CD4-positive, alpha-beta T cell (primary cell): ENCODE measurements at regions not wholly inside any gene's neighbourhood (a gene's known extent, or its start where the extent isn't known, plus 50 kb on each side); places are given as distances from the start of the nearest gene placed in this dataset.

Experiments
- ATAC-seq: fragments of 200-7000 bp; cut with Tn5 transposase; one replicate; pipeline ENCODE4 v1.10.0; 2022; ENCODE audit warnings: mild to moderate bottlenecking; ENCODE audit not compliant: poor library complexity
- CTCF ChIA-PET: fragments of 350-600 bp; sonication (Branson Sonifier 250); formaldehyde crosslinking; loops from one replicate; lab custom pipeline; 2021; ENCODE audit warnings: antibody characterized with exemption, inconsistent platforms; lab: Charles Lee
- POLR2A ChIA-PET: fragments of 350-600 bp; sonication (Branson Sonifier 250); formaldehyde crosslinking; loops from one replicate; lab custom pipeline; 2021; ENCODE audit warnings: antibody characterized with exemption, inconsistent platforms; lab: Charles Lee
- DNase-seq, 14 experiments: peaks; one replicate each; pipeline ENCODE4 v3.0.0-alpha.2; 2013 to 2020; ENCODE audit warnings: mixed read lengths in 2 of 14
- H3K27ac ChIP-seq, 2 donors: one replicate each; pipeline versions ENCODE4 v1.5.1 to v1.7.0; 2013; ENCODE audit warnings: low read length in 2 of 2, low read depth in 1 of 2, mild to moderate bottlenecking in 1 of 2
- H3K27me3 ChIP-seq, 2 experiments: 1 replicate in 1 of 2; 2 replicates in 1 of 2; pipeline versions ENCODE4 v1.6.1 to v1.7.0; 2013; ENCODE audit warnings: low read length in 2 of 2, control low read depth in 1 of 2, mild to moderate bottlenecking in 1 of 2, moderate library complexity in 1 of 2; ENCODE audit not compliant: insufficient read depth in 2 of 2, control insufficient read depth in 1 of 2
- H3K36me3 ChIP-seq: one replicate; pipeline ENCODE4 v1.6.1; 2013; ENCODE audit warnings: low read length, control low read depth; ENCODE audit not compliant: insufficient read depth
- H3K4me1 ChIP-seq: one replicate; pipeline ENCODE4 v1.6.1; 2013; ENCODE audit warnings: low read length, control low read depth; ENCODE audit not compliant: insufficient read depth
- H3K4me3 ChIP-seq: one replicate; pipeline ENCODE4 v1.5.1; 2013; ENCODE audit warnings: mild to moderate bottlenecking, low read length, moderate library complexity
- H3K9me3 ChIP-seq, 2 experiments: 1 replicate in 1 of 2; 2 replicates in 1 of 2; pipeline versions ENCODE4 v1.6.1 to v1.7.0; 2013; ENCODE audit warnings: low read length in 2 of 2, mild to moderate bottlenecking in 2 of 2, control low read depth in 1 of 2, moderate library complexity in 1 of 2; ENCODE audit not compliant: control insufficient read depth in 1 of 2, insufficient read depth in 1 of 2
- H3K27ac Mint-ChIP-seq: one replicate; pipeline ENCODE4 v1.8.0; 2020; ENCODE audit warnings: mixed read lengths
- H3K27me3 Mint-ChIP-seq: one replicate; pipeline ENCODE4 v1.8.0; 2021; ENCODE audit warnings: mixed read lengths
- H3K36me3 Mint-ChIP-seq: one replicate; pipeline ENCODE4 v1.8.0; 2021; ENCODE audit warnings: low read depth, mixed read lengths
- H3K4me1 Mint-ChIP-seq: one replicate; pipeline ENCODE4 v1.8.0; 2021; ENCODE audit warnings: low read depth, mixed read lengths
- H3K4me3 Mint-ChIP-seq: one replicate; pipeline ENCODE4 v1.8.0; 2020; ENCODE audit warnings: mild to moderate bottlenecking, mixed read lengths
- H3K9me3 Mint-ChIP-seq: one replicate; pipeline ENCODE4 v1.8.0; 2020; ENCODE audit warnings: mixed read lengths
- intact Hi-C, 2 experiments: fragments of 100-400 bp; cut with DNase I in 1 of 2; cut with micrococcal nuclease in 1 of 2; formaldehyde crosslinking; loops; one replicate each; pipeline versions ENCODE4 v1.15.1 to v1.9.0; 2023 to 2025; cut with DNase I, micrococcal nuclease
- TF ChIP-seq, protein P1 (sequence below): fragments of 200-600 bp; IDR thresholded peaks from one replicate; pipeline ENCODE4 v1.8.0; 2022; ENCODE audit warnings: antibody characterized with exemption, mild to moderate bottlenecking

DNA sequence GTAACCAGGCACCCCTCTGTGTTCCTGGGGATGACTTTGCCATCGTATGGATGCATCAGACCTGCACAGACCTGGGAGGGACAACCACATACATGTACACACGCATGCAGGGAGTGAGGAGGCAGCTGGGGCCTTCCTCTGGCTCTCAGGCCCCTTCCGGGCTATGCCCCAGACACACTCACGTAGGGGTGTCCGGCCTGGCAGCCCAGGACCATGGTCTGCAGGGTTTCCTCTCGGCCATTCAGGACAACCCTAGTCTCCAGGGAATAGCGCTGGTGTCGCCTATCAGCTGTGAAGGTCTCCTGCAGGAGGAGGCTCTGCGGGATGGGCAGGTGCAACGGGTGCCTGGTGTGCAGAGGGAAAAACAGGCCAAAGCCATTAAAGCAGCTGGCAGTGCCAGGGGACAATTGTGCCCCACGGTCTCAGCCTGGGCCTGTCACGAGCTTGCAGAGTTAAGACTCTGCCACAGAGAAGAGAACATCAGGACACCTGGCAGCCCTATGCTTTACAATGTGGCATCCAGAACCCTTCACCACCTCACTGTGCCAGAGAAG is 101.4 kb downstream of the RMI2 start:
- no peaks in the 10 kb centered on the region for H3K4me1 ChIP-seq
- TF ChIP-seq, protein P1, sequence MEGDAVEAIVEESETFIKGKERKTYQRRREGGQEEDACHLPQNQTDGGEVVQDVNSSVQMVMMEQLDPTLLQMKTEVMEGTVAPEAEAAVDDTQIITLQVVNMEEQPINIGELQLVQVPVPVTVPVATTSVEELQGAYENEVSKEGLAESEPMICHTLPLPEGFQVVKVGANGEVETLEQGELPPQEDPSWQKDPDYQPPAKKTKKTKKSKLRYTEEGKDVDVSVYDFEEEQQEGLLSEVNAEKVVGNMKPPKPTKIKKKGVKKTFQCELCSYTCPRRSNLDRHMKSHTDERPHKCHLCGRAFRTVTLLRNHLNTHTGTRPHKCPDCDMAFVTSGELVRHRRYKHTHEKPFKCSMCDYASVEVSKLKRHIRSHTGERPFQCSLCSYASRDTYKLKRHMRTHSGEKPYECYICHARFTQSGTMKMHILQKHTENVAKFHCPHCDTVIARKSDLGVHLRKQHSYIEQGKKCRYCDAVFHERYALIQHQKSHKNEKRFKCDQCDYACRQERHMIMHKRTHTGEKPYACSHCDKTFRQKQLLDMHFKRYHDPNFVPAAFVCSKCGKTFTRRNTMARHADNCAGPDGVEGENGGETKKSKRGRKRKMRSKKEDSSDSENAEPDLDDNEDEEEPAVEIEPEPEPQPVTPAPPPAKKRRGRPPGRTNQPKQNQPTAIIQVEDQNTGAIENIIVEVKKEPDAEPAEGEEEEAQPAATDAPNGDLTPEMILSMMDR, result no peak
- H3K36me3 Mint-ChIP-seq, result no peaks in the 10 kb centered on the region
- peaks cover 0 to 4% of the 10 kb centered on the region in 2 experiments for H3K9me3 ChIP-seq
- POLR2A ChIA-PET, result no interaction called here
- DNase-seq (no peak), ATAC-seq (no peak)
- no peaks in the 10 kb centered on the region for H3K27me3 Mint-ChIP-seq
- intact Hi-C loops, result loop anchor here in 1 of 2 experiments (10.0 kb wide), 1 partner anchor 272 kb away; no protein-coding TSS in a partner anchor
- H3K36me3 ChIP-seq, result no peaks in the 10 kb centered on the region
- H3K27ac ChIP-seq, result no peak overlapping the region
- no peaks in the 10 kb centered on the region for H3K4me1 Mint-ChIP-seq
- H3K27me3 ChIP-seq, result no peaks in the 10 kb centered on the region
- no peaks in the 10 kb centered on the region for H3K9me3 Mint-ChIP-seq
- no peak overlapping the region for H3K4me3 ChIP-seq
- H3K27ac Mint-ChIP-seq, result no peak overlapping the region
- no peak overlapping the region for H3K4me3 Mint-ChIP-seq
- CTCF ChIA-PET, result no interaction called here

- ChIA-PET CTCF (interaction anchor here (0.6 kb wide), 1 partner anchor 504 kb away, joined by 3 read pairs; no protein-coding TSS in a partner anchor), POLR2A (no interaction called here)
- DNase-seq (no peak), ATAC-seq (no peak)
- H3K27ac Mint-ChIP-seq, result no peak overlapping the region
- intact Hi-C loops, result loop anchor here in 1 of 2 experiments (10.0 kb wide), 1 partner anchor 272 kb away; no protein-coding TSS in a partner anchor
- H3K4me3 Mint-ChIP-seq, result no peak overlapping the region
- no peak overlapping the region for H3K27ac ChIP-seq
- H3K27me3 ChIP-seq, result no peaks in the 10 kb centered on the region
- H3K27me3 Mint-ChIP-seq, result no peaks in the 10 kb centered on the region
- peaks cover 0 to 4% of the 10 kb centered on the region in 2 experiments for H3K9me3 ChIP-seq
- H3K36me3 Mint-ChIP-seq, result no peaks in the 10 kb centered on the region
- TF ChIP-seq, protein P1, result no peak
- H3K4me1 Mint-ChIP-seq, result no peaks in the 10 kb centered on the region
- no peak overlapping the region for H3K4me3 ChIP-seq
- no peaks in the 10 kb centered on the region for H3K36me3 ChIP-seq
- H3K4me1 ChIP-seq, result no peaks in the 10 kb centered on the region
- no peaks in the 10 kb centered on the region for H3K9me3 Mint-ChIP-seq
Measured at GRCh38 chr16:11447272-11447671, 102.0 kb downstream of the RMI2 start.

- DNase-seq (no peak), ATAC-seq (no peak)
- ChIA-PET CTCF (interaction anchor here (0.6 kb wide), 1 partner anchor 503 kb away, joined by 3 read pairs; no protein-coding TSS in a partner anchor), POLR2A (no interaction called here)
- Histone ChIP-seq H3K4me3 (no peak overlapping the region), H3K27me3 (no peaks in the 10 kb centered on the region), H3K9me3 (peaks cover 0 to 4% of the 10 kb centered on the region in 2 experiments), H3K4me1 (no peaks in the 10 kb centered on the region), H3K36me3 (no peaks in the 10 kb centered on the region), H3K27ac (no peak overlapping the region)
- TF ChIP-seq, protein P1, result no peak
- no peaks in the 10 kb centered on the region for H3K27me3 Mint-ChIP-seq
- H3K27ac Mint-ChIP-seq, result no peak overlapping the region
- no peak overlapping the region for H3K4me3 Mint-ChIP-seq
- no peaks in the 10 kb centered on the region for H3K4me1 Mint-ChIP-seq
- intact Hi-C loops, result loop anchor here in 1 of 2 experiments (10.0 kb wide), 1 partner anchor 273 kb away; no protein-coding TSS in a partner anchor
- no peaks in the 10 kb centered on the region for H3K9me3 Mint-ChIP-seq
- no peaks in the 10 kb centered on the region for H3K36me3 Mint-ChIP-seq
Measured at GRCh38 chr16:11447836-11448235, 102.6 kb downstream of the RMI2 start.
